ENCODE measurements at regions not wholly inside any gene's neighbourhood (a gene's known extent, or its start where the extent isn't known, plus 50 kb on each side); places are given as distances from the start of the nearest gene placed in this dataset.

DNA sequence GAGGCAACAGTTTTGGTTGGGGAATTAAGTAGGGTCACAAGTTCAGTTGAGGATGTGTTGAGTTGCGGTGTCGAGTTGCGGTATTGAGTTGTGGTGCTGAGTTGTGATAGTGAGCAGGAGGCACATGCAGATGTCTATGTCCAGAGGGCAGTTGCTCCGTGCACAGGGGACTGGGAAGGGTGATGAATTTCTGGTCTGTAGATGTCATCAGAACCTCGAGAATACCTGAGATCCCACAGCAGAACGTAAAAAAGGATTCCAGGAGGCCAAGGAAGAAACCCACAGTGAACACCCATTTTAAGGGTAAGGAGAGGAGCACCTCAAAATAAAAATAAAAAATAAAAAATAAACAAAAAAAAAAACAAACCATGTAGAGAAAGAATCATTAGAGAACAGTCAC, 354.4 kb upstream of the ARGLU1 start:
- no peak for ATAC-seq
- TF ChIP-seq, protein P1, sequence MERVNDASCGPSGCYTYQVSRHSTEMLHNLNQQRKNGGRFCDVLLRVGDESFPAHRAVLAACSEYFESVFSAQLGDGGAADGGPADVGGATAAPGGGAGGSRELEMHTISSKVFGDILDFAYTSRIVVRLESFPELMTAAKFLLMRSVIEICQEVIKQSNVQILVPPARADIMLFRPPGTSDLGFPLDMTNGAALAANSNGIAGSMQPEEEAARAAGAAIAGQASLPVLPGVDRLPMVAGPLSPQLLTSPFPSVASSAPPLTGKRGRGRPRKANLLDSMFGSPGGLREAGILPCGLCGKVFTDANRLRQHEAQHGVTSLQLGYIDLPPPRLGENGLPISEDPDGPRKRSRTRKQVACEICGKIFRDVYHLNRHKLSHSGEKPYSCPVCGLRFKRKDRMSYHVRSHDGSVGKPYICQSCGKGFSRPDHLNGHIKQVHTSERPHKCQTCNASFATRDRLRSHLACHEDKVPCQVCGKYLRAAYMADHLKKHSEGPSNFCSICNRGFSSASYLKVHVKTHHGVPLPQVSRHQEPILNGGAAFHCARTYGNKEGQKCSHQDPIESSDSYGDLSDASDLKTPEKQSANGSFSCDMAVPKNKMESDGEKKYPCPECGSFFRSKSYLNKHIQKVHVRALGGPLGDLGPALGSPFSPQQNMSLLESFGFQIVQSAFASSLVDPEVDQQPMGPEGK (CRISPR knock-in tag; IDR thresholded peaks at IDR 0.05; ENCODE audit: borderline replicate concordance) = no peak
- no peak for TF ChIP-seq ZNF70 (CRISPR knock-in tag; IDR thresholded peaks at IDR 0.05)
- TF ChIP-seq ZC3H10 (CRISPR knock-in tag; IDR thresholded peaks at IDR 0.05) = no peak
- no peak for TF ChIP-seq GLIS3 (CRISPR knock-in tag; IDR thresholded peaks at IDR 0.05)
- no peak for TF ChIP-seq ARNTL (CRISPR knock-in tag; IDR thresholded peaks at IDR 0.05; ENCODE audit: borderline replicate concordance, low read depth)
- no peak for TF ChIP-seq CSDC2 (CRISPR knock-in tag; IDR thresholded peaks at IDR 0.05)
- TF ChIP-seq PPARA (CRISPR knock-in tag; IDR thresholded peaks at IDR 0.05; ENCODE audit: borderline replicate concordance) = no peak
- TF ChIP-seq TCF4 (CRISPR knock-in tag; IDR thresholded peaks at IDR 0.05; ENCODE audit: borderline replicate concordance) = no peak

DNA sequence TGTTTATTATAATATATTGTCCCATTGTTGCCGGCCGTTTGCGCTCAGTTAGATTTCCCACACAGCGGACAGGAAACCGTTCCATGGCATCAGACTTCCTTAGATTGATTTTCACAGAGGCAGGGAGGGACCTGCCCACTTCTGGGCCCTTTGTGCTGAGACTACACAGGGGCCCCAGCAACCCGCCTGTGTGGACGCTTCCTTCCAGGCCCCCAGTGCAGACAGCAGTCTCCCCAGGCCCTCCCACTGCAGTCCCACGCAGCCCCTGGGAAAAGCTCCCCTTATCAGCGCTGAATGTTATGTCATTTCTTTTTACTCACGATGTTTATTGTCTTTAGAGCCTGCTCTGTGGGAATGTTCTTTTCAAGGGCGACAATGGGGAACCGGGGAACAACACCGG, 351.7 kb upstream of the ARGLU1 start:
- TF ChIP-seq ARNTL (CRISPR knock-in tag; IDR thresholded peaks at IDR 0.05; ENCODE audit: borderline replicate concordance, low read depth) (no peak), ISL1 (CRISPR knock-in tag; IDR thresholded peaks at IDR 0.05) (no peak), ZNF565 (CRISPR knock-in tag; conservative IDR thresholded peaks at IDR 0.05; ENCODE audit: low read depth) (no peak), SNAI2 (CRISPR knock-in tag; IDR thresholded peaks at IDR 0.05) (no peak), ZFP30 (CRISPR knock-in tag; IDR thresholded peaks at IDR 0.05) (no peak), ZNF70 (CRISPR knock-in tag; IDR thresholded peaks at IDR 0.05) (no peak), TCF4 (CRISPR knock-in tag; IDR thresholded peaks at IDR 0.05; ENCODE audit: borderline replicate concordance) (no peak), RARB (CRISPR knock-in tag; IDR thresholded peaks at IDR 0.05) (no peak), ESRRG (CRISPR knock-in tag; IDR thresholded peaks at IDR 0.05) (no peak), ZC3H10 (CRISPR knock-in tag; IDR thresholded peaks at IDR 0.05) (no peak), CSDC2 (CRISPR knock-in tag; IDR thresholded peaks at IDR 0.05) (no peak), BACH2 (CRISPR knock-in tag; IDR thresholded peaks at IDR 0.05; ENCODE audit: borderline replicate concordance) (no peak), OSR1 (CRISPR knock-in tag; IDR thresholded peaks at IDR 0.05) (no peak), TOX (CRISPR knock-in tag; IDR thresholded peaks at IDR 0.05; ENCODE audit: borderline replicate concordance) (no peak), ZFP3 (CRISPR knock-in tag; IDR thresholded peaks at IDR 0.05) (no peak)
- TF ChIP-seq, protein P2, sequence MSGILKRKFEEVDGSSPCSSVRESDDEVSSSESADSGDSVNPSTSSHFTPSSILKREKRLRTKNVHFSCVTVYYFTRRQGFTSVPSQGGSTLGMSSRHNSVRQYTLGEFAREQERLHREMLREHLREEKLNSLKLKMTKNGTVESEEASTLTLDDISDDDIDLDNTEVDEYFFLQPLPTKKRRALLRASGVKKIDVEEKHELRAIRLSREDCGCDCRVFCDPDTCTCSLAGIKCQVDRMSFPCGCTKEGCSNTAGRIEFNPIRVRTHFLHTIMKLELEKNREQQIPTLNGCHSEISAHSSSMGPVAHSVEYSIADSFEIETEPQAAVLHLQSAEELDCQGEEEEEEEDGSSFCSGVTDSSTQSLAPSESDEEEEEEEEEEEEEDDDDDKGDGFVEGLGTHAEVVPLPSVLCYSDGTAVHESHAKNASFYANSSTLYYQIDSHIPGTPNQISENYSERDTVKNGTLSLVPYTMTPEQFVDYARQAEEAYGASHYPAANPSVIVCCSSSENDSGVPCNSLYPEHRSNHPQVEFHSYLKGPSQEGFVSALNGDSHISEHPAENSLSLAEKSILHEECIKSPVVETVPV (CRISPR knock-in tag; IDR thresholded peaks at IDR 0.05) = no peak
- TF ChIP-seq, protein P3, sequence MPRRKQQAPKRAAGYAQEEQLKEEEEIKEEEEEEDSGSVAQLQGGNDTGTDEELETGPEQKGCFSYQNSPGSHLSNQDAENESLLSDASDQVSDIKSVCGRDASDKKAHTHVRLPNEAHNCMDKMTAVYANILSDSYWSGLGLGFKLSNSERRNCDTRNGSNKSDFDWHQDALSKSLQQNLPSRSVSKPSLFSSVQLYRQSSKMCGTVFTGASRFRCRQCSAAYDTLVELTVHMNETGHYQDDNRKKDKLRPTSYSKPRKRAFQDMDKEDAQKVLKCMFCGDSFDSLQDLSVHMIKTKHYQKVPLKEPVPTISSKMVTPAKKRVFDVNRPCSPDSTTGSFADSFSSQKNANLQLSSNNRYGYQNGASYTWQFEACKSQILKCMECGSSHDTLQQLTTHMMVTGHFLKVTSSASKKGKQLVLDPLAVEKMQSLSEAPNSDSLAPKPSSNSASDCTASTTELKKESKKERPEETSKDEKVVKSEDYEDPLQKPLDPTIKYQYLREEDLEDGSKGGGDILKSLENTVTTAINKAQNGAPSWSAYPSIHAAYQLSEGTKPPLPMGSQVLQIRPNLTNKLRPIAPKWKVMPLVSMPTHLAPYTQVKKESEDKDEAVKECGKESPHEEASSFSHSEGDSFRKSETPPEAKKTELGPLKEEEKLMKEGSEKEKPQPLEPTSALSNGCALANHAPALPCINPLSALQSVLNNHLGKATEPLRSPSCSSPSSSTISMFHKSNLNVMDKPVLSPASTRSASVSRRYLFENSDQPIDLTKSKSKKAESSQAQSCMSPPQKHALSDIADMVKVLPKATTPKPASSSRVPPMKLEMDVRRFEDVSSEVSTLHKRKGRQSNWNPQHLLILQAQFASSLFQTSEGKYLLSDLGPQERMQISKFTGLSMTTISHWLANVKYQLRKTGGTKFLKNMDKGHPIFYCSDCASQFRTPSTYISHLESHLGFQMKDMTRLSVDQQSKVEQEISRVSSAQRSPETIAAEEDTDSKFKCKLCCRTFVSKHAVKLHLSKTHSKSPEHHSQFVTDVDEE (CRISPR knock-in tag; IDR thresholded peaks at IDR 0.05) = no peak
- TF ChIP-seq, protein P4, sequence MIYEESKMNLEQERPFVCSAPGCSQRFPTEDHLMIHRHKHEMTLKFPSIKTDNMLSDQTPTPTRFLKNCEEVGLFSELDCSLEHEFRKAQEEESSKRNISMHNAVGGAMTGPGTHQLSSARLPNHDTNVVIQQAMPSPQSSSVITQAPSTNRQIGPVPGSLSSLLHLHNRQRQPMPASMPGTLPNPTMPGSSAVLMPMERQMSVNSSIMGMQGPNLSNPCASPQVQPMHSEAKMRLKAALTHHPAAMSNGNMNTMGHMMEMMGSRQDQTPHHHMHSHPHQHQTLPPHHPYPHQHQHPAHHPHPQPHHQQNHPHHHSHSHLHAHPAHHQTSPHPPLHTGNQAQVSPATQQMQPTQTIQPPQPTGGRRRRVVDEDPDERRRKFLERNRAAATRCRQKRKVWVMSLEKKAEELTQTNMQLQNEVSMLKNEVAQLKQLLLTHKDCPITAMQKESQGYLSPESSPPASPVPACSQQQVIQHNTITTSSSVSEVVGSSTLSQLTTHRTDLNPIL (CRISPR knock-in tag; IDR thresholded peaks at IDR 0.05; ENCODE audit: low read depth) = no peak
- TF ChIP-seq, protein P5, sequence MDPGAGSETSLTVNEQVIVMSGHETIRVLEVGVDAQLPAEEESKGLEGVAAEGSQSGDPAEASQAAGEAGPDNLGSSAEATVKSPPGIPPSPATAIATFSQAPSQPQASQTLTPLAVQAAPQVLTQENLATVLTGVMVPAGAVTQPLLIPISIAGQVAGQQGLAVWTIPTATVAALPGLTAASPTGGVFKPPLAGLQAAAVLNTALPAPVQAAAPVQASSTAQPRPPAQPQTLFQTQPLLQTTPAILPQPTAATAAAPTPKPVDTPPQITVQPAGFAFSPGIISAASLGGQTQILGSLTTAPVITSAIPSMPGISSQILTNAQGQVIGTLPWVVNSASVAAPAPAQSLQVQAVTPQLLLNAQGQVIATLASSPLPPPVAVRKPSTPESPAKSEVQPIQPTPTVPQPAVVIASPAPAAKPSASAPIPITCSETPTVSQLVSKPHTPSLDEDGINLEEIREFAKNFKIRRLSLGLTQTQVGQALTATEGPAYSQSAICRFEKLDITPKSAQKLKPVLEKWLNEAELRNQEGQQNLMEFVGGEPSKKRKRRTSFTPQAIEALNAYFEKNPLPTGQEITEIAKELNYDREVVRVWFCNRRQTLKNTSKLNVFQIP (CRISPR knock-in tag; IDR thresholded peaks at IDR 0.05; ENCODE audit: borderline replicate concordance, low read depth) = no peak
- TF ChIP-seq, protein P1 (CRISPR knock-in tag; IDR thresholded peaks at IDR 0.05; ENCODE audit: borderline replicate concordance) = no peak
- ATAC-seq = no peak
